Progenitor cell of endocrine pancreas (in vitro differentiated cells): ENCODE measurements at regions not wholly inside any gene's neighbourhood (a gene's known extent, or its start where the extent isn't known, plus 50 kb on each side); places are given as distances from the start of the nearest gene placed in this dataset.

ENCODE experiments used
- DNase-seq: peaks from one replicate; pipeline ENCODE4 v3.0.0; 2021; ENCODE audit warnings: low spot score; ENCODE audit not compliant: unreplicated experiment
- H3K27ac Mint-ChIP-seq: 2 replicates; pipeline ENCODE4 v1.8.0; 2021; ENCODE audit warnings: mild to moderate bottlenecking, moderate library complexity, mixed read lengths
- H3K27me3 Mint-ChIP-seq: 2 replicates; pipeline ENCODE4 v1.8.0; 2021; ENCODE audit warnings: mixed read lengths
- H3K36me3 Mint-ChIP-seq: 2 replicates; pipeline ENCODE4 v1.8.0; 2022; ENCODE audit warnings: mixed read lengths; ENCODE audit not compliant: insufficient read depth
- H3K4me1 Mint-ChIP-seq: 2 replicates; pipeline ENCODE4 v1.8.0; 2021; ENCODE audit warnings: low read depth, mixed read lengths
- H3K4me3 Mint-ChIP-seq: 2 replicates; pipeline ENCODE4 v1.8.0; 2021; ENCODE audit warnings: low read depth, mild to moderate bottlenecking, moderate library complexity, mixed read lengths
- H3K9me3 Mint-ChIP-seq: 2 replicates; pipeline ENCODE4 v1.8.0; 2021; ENCODE audit warnings: low read depth, mixed read lengths
- TF ChIP-seq, protein P1 (sequence below): fragments of 200-600 bp; sonication (generic); IDR thresholded peaks from one replicate; pipeline ENCODE4 v1.5.0; 2021; ENCODE audit warnings: antibody characterized with exemption, mild to moderate bottlenecking; ENCODE audit not compliant: unreplicated experiment

- Mint-ChIP-seq H3K36me3 (no peaks in the 10 kb centered on the region), H3K27ac (no peak overlapping the region), H3K4me1 (no peaks in the 10 kb centered on the region), H3K9me3 (no peaks in the 10 kb centered on the region), H3K27me3 (no peaks in the 10 kb centered on the region), H3K4me3 (no peak overlapping the region)
- DNase-seq = no peak
- TF ChIP-seq, protein P1, sequence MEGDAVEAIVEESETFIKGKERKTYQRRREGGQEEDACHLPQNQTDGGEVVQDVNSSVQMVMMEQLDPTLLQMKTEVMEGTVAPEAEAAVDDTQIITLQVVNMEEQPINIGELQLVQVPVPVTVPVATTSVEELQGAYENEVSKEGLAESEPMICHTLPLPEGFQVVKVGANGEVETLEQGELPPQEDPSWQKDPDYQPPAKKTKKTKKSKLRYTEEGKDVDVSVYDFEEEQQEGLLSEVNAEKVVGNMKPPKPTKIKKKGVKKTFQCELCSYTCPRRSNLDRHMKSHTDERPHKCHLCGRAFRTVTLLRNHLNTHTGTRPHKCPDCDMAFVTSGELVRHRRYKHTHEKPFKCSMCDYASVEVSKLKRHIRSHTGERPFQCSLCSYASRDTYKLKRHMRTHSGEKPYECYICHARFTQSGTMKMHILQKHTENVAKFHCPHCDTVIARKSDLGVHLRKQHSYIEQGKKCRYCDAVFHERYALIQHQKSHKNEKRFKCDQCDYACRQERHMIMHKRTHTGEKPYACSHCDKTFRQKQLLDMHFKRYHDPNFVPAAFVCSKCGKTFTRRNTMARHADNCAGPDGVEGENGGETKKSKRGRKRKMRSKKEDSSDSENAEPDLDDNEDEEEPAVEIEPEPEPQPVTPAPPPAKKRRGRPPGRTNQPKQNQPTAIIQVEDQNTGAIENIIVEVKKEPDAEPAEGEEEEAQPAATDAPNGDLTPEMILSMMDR = no peak
These were observed 445.3 kb upstream of the CITED2 start for GRCh38 chr6:139819776-139820175.

GRCh38 chr6:139812939-139813338 is 438.5 kb upstream of the CITED2 start:
- Mint-ChIP-seq H3K27me3 (no peaks in the 10 kb centered on the region), H3K9me3 (no peaks in the 10 kb centered on the region), H3K36me3 (no peaks in the 10 kb centered on the region), H3K4me3 (no peak overlapping the region), H3K27ac (no peak overlapping the region), H3K4me1 (no peaks in the 10 kb centered on the region)
- TF ChIP-seq, protein P1 = no peak
- DNase-seq = no peak

DNA sequence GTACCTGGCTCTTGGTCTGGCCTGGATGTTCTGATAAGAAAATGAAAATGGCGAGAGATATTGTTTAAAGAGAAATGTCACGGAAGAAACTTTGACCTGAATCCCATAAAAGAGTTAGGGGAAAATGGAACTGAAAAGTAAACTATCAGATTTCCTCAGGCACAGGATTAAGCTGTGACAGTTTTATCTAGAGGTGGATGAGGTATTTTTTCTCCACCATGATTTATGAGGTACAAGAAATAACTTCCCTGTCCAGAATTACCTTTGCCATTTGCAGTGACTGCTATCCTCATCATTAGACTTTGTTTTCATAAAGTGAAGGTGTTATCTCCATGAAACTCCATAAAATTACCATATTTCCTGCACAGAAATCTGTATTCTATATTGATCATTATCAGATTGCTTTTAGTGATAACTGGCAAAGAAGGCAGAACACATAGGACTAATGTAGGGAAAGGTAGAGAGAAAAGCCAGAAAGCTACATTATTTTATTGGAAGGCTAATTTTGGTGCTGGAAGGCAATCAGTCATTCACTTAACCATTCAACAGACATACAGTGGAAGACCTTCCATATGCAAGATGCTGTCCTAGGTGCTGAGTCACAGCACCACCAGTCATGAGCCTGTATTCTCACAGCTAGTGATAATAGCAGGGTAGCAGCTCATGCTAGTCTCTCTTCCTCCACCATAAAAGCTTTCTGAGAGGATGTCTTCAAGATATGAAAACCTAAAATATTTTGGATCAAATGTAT is 427.3 kb upstream of the CITED2 start:
- H3K27me3 Mint-ChIP-seq = no peaks in the 10 kb centered on the region
- no peak overlapping the region for H3K4me3 Mint-ChIP-seq
- H3K27ac Mint-ChIP-seq = no peak overlapping the region
- no peaks in the 10 kb centered on the region for H3K4me1 Mint-ChIP-seq
- H3K9me3 Mint-ChIP-seq = peaks cover 5% of the 10 kb centered on the region
- TF ChIP-seq, protein P1 = no peak
- no peak for DNase-seq
- H3K36me3 Mint-ChIP-seq = no peaks in the 10 kb centered on the region

DNA sequence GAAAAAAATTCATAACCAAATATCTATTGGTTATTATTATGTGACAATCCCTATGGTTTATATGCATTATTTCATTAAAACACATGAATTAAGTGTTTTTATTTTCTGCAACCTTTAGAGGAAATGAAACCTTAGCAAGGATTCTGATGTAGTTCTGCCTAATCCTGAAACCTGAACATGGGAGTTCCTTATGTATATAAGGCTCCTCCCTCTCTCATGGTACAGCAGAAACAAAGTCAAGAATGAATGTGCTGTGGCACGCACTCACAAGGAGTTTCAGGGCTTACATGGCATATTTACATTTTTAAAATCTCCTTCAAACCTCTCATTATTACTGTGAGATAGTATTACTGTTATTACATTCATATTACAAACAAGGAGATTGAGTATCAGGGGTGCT is 426.4 kb upstream of the CITED2 start:
- H3K27me3 Mint-ChIP-seq = no peaks in the 10 kb centered on the region
- TF ChIP-seq, protein P1 = no peak
- no peaks in the 10 kb centered on the region for H3K4me1 Mint-ChIP-seq

DNA sequence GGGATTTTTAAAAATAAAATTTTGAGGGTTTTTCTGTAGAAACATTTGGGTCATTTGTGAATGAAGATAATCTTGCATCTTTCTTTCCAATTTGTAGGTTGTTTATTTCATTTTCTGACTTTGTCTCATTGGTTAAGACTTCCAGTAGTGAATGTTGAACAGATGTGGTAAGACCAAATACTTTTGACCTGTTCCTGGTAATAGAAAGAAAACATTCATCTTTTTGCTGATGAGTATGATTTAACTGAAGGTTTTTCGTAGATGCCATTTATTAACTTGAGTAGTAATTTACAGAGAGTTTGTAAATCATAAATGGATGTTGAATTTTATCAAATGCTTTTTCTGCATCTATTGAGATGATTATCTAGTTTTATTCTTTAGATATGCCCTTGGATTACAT is 416.1 kb upstream of the CITED2 start:
- Mint-ChIP-seq H3K27me3 (no peaks in the 10 kb centered on the region), H3K4me3 (no peak overlapping the region), H3K36me3 (no peaks in the 10 kb centered on the region), H3K9me3 (peaks cover 15% of the 10 kb centered on the region), H3K27ac (no peak overlapping the region), H3K4me1 (peaks cover 2% of the 10 kb centered on the region)
- DNase-seq = no peak
- TF ChIP-seq, protein P1 = no peak

More for the DNA sequence above, 426.4 kb upstream of the CITED2 start:
- DNase-seq = no peak
- Mint-ChIP-seq H3K4me3 (no peak overlapping the region), H3K27ac (no peak overlapping the region), H3K9me3 (no peaks in the 10 kb centered on the region), H3K36me3 (no peaks in the 10 kb centered on the region)
